Smooth muscle cell of the brain vasculature (primary cell): ENCODE measurements at regions not wholly inside any gene's neighbourhood (a gene's known extent, or its start where the extent isn't known, plus 50 kb on each side); places are given as distances from the start of the nearest gene placed in this dataset.
A peak's percentile ranks its signal among the peaks of the same experiment; 100 is the strongest.

Experiments used
- DNase-seq: peaks from one replicate; pipeline ENCODE4 v3.0.0-alpha.2; 2012; ENCODE audit warnings: low read depth, low spot score

GRCh38 chr3:154976072-154976983 lies 103.8 kb upstream of the MME start:
- DNase-seq: no peak

- no peak for DNase-seq
These were observed 106.3 kb upstream of the MME start for GRCh38 chr3:154973851-154974250.

GRCh38 chr3:154972951-154973350 lies 107.2 kb upstream of the MME start:
- peak; percentile 53 for DNase-seq

- DNase-seq: no peak
These were observed 108.3 kb upstream of the MME start for GRCh38 chr3:154971771-154972326.

GRCh38 chr3:154971341-154971740 lies 108.8 kb upstream of the MME start:
- no peak for DNase-seq

- no peak for DNase-seq
These were observed 109.3 kb upstream of the MME start for GRCh38 chr3:154970797-154971196.

- DNase-seq: no peak
These were observed 110.8 kb upstream of the MME start for GRCh38 chr3:154969366-154969765.

- DNase-seq: no peak
These were observed 113.0 kb upstream of the MME start for GRCh38 chr3:154967090-154967489.

GRCh38 chr3:154956815-154957214 lies 123.3 kb upstream of the MME start:
- DNase-seq: no peak

- no peak for DNase-seq
These were observed 124.1 kb upstream of the MME start for GRCh38 chr3:154955907-154956533.

- no peak for DNase-seq
These were observed 125.4 kb upstream of the MME start for GRCh38 chr3:154954757-154955156.

GRCh38 chr3:154953538-154953937 lies 126.6 kb upstream of the MME start:
- DNase-seq: no peak

GRCh38 chr3:154952553-154952952 lies 127.6 kb upstream of the MME start:
- no peak for DNase-seq

GRCh38 chr3:154943981-154944380 lies 136.1 kb upstream of the MME start:
- no peak for DNase-seq

- no peak for DNase-seq
These were observed 137.3 kb upstream of the MME start for GRCh38 chr3:154942827-154943226.

- DNase-seq: no peak
These were observed 143.9 kb upstream of the MME start for GRCh38 chr3:154936196-154936595.

GRCh38 chr3:154933581-154933980 lies 146.5 kb upstream of the MME start:
- DNase-seq: no peak

GRCh38 chr3:154932633-154933032 lies 147.5 kb upstream of the MME start:
- no peak for DNase-seq

- no peak for DNase-seq
These were observed 148.6 kb upstream of the MME start for GRCh38 chr3:154931484-154931883.

- no peak for DNase-seq
These were observed 153.4 kb upstream of the MME start for GRCh38 chr3:154926721-154927120.

GRCh38 chr3:154921351-154921750 lies 158.8 kb upstream of the MME start:
- DNase-seq: no peak

GRCh38 chr3:154919226-154919625 lies 160.9 kb upstream of the MME start:
- no peak for DNase-seq

GRCh38 chr3:154904328-154904727 lies 175.8 kb upstream of the MME start:
- DNase-seq: no peak
